ENCODE measurements at regions not wholly inside any gene's neighbourhood (a gene's known extent, or its start where the extent isn't known, plus 50 kb on each side); places are given as distances from the start of the nearest gene placed in this dataset.

GRCh38 chr15:97893967-97894366 lies 66.5 kb upstream of the ARRDC4 start:
- Histone ChIP-seq H3K9me3 (no peaks in the 10 kb centered on the region), H3K27ac (no peak overlapping the region), H3K36me3 (no peaks in the 10 kb centered on the region), H3K4me1 (no peaks in the 10 kb centered on the region), H3K27me3 (peaks cover 0 to 2% of the 10 kb centered on the region in 2 donors), H3K4me3 (no peak overlapping the region)
- intact Hi-C loops (cut with DNase I; ENCODE audit: low total_unique reads) = no loop called here
- DNase-seq (ENCODE audit: low spot score in 2 of 2) = no peak
- TF ChIP-seq, protein P1, sequence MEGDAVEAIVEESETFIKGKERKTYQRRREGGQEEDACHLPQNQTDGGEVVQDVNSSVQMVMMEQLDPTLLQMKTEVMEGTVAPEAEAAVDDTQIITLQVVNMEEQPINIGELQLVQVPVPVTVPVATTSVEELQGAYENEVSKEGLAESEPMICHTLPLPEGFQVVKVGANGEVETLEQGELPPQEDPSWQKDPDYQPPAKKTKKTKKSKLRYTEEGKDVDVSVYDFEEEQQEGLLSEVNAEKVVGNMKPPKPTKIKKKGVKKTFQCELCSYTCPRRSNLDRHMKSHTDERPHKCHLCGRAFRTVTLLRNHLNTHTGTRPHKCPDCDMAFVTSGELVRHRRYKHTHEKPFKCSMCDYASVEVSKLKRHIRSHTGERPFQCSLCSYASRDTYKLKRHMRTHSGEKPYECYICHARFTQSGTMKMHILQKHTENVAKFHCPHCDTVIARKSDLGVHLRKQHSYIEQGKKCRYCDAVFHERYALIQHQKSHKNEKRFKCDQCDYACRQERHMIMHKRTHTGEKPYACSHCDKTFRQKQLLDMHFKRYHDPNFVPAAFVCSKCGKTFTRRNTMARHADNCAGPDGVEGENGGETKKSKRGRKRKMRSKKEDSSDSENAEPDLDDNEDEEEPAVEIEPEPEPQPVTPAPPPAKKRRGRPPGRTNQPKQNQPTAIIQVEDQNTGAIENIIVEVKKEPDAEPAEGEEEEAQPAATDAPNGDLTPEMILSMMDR (IDR thresholded peaks at IDR 0.05) = no peak
- TF ChIP-seq POLR2AphosphoS5 (IDR thresholded peaks at IDR 0.05) (no peak), POLR2A (IDR thresholded peaks at IDR 0.05) (no peak)

GRCh38 chr15:97899981-97900380 lies 60.5 kb upstream of the ARRDC4 start:
- Histone ChIP-seq H3K36me3 (no peaks in the 10 kb centered on the region), H3K4me3 (no peak overlapping the region), H3K9me3 (no peaks in the 10 kb centered on the region), H3K4me1 (no peaks in the 10 kb centered on the region), H3K27ac (no peak overlapping the region), H3K27me3 (peaks cover 0 to 31% of the 10 kb centered on the region in 2 donors)
- TF ChIP-seq POLR2AphosphoS5 (IDR thresholded peaks at IDR 0.05) = no peak
- intact Hi-C loops (cut with DNase I; ENCODE audit: low total_unique reads) = no loop called here
- DNase-seq (ENCODE audit: low spot score in 2 of 2) = no peak

DNA sequence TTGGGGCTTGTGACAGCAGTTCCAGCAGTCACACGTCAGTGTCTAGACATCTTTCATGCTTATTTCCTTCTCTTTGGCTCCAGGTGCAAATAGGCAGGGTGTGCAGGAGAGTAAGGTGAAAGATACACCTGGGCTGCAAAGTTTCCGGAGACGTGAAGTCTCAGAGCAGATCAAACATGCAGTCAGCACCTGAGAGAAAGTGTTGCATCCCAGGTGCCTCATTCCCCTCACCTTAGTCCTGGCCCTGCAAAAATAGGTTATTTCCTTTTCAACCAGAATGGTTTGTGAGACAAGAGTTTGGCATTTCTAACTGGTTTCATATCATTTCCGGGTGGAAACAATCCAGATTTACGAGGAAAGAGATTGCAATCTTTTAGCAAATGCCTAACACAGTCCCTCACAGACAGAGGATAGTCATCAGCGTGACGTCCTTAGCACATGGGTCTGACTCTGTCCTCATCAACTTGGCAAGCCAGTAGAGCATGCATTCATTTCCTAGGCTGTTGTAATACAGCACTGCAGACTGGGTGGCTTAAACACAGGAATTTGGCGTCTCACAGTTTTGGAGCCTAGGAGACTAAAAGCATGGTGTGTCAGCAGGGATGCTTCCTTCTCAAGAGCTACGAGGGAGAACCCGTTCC lies 58.2 kb upstream of the ARRDC4 start:
- peaks cover 0 to 45% of the 10 kb centered on the region in 2 donors for H3K27me3 ChIP-seq
- no peak for DNase-seq (ENCODE audit: low spot score in 2 of 2)
- intact Hi-C loops (cut with DNase I; ENCODE audit: low total_unique reads) = no loop called here
- no peaks in the 10 kb centered on the region for H3K4me1 ChIP-seq
- no peaks in the 10 kb centered on the region for H3K9me3 ChIP-seq
- TF ChIP-seq POLR2AphosphoS5 (IDR thresholded peaks at IDR 0.05) (no peak), POLR2A (IDR thresholded peaks at IDR 0.05) (no peak)
- TF ChIP-seq, protein P1 (IDR thresholded peaks at IDR 0.05) = no peak
- H3K27ac ChIP-seq = no peak overlapping the region
- no peaks in the 10 kb centered on the region for H3K36me3 ChIP-seq
- no peak overlapping the region for H3K4me3 ChIP-seq

- Histone ChIP-seq H3K4me3 (no peak overlapping the region), H3K36me3 (no peaks in the 10 kb centered on the region), H3K9me3 (no peaks in the 10 kb centered on the region), H3K4me1 (no peaks in the 10 kb centered on the region), H3K27me3 (peaks cover 0 to 49% of the 10 kb centered on the region in 2 donors), H3K27ac (no peak overlapping the region)
- intact Hi-C loops (cut with DNase I; ENCODE audit: low total_unique reads) = no loop called here
- TF ChIP-seq POLR2AphosphoS5 (IDR thresholded peaks at IDR 0.05) (no peak), POLR2A (IDR thresholded peaks at IDR 0.05) (no peak)
- TF ChIP-seq, protein P1 (IDR thresholded peaks at IDR 0.05) = no peak
- no peak for DNase-seq (ENCODE audit: low spot score in 2 of 2)
Measured at GRCh38 chr15:97903560-97903959, 56.9 kb upstream of the ARRDC4 start.

- DNase-seq (ENCODE audit: low spot score in 2 of 2) = peak; percentile 26 to 61
- no peak for TF ChIP-seq POLR2AphosphoS5 (IDR thresholded peaks at IDR 0.05)
- TF ChIP-seq, protein P1 (IDR thresholded peaks at IDR 0.05) = peak in 1 of 3 donors; percentile 55
- intact Hi-C loops (cut with DNase I; ENCODE audit: low total_unique reads) = no loop called here
- Histone ChIP-seq H3K27me3 (peaks cover 0 to 49% of the 10 kb centered on the region in 2 donors), H3K9me3 (no peaks in the 10 kb centered on the region), H3K27ac (no peak overlapping the region), H3K4me1 (no peaks in the 10 kb centered on the region), H3K36me3 (no peaks in the 10 kb centered on the region), H3K4me3 (peak overlapping the region in 1 of 3 donors; percentile 26)
Measured at GRCh38 chr15:97903971-97904572, 56.4 kb upstream of the ARRDC4 start.

Measured in breast epithelium (tissue), 4 donors.